ENCODE measurements at regions not wholly inside any gene's neighbourhood (a gene's known extent, or its start where the extent isn't known, plus 50 kb on each side); places are given as distances from the start of the nearest gene placed in this dataset.

- no peak for TF ChIP-seq CTCF (IDR thresholded peaks at IDR 0.05; ENCODE audit: extremely low read depth in 1 of 2, insufficient read depth in 1 of 2, low read depth in 1 of 2, low read length in 2 of 2)
- TF ChIP-seq JUN (IDR thresholded peaks at IDR 0.05; ENCODE audit: borderline replicate concordance, insufficient read depth, insufficient read length, low read depth) = no peak
- TF ChIP-seq FOS (IDR thresholded peaks at IDR 0.05; ENCODE audit: borderline replicate concordance, insufficient read depth, low read length) = no peak
- TF ChIP-seq EZH2 (IDR thresholded peaks at IDR 0.05; ENCODE audit: borderline replicate concordance, low read depth, low read length, severe bottlenecking) = no peak
- TF ChIP-seq MYC (IDR thresholded peaks at IDR 0.05; ENCODE audit: low read depth, low read length) = no peak
Observed at GRCh38 chr18:38045845-38046244, 480.2 kb upstream of the CELF4 start.

Measured in endothelial cell of umbilical vein (primary cell).